HuH-7.5 (cell line): ENCODE measurements at regions not wholly inside any gene's neighbourhood (a gene's known extent, or its start where the extent isn't known, plus 50 kb on each side); places are given as distances from the start of the nearest gene placed in this dataset.

ENCODE experiments used
- DNase-seq: peaks from one replicate; pipeline ENCODE4 v3.0.0; 2011; ENCODE audit warnings: low spot score

- DNase-seq: no peak
These were observed 357.3 kb upstream of the SLC8A1 start for GRCh38 chr2:40809156-40809555.

- DNase-seq: no peak
These were observed 362.7 kb upstream of the SLC8A1 start for GRCh38 chr2:40814616-40815015.

GRCh38 chr2:40820319-40820718 lies 368.4 kb upstream of the SLC8A1 start:
- no peak for DNase-seq

- no peak for DNase-seq
These were observed 371.6 kb upstream of the SLC8A1 start for GRCh38 chr2:40823478-40823877.

DNA sequence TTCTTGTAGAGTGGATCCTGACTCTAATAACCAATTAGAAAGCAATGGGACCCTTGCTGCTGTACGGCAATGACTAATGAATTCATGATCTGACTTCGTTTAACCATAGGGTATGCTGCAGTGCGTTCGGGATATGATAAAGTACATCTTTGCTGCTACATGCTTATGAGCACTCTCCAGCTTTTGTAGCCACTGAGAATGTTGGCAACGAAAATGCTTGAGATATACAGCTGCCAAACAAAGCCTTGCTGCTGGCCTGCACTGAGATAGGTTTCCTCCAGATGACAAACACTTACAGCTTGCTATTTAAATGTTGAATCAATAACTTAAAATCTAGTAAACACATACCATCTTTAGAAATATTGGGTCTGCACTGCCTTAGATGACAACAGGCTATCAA lies 372.4 kb upstream of the SLC8A1 start:
- DNase-seq: no peak

DNA sequence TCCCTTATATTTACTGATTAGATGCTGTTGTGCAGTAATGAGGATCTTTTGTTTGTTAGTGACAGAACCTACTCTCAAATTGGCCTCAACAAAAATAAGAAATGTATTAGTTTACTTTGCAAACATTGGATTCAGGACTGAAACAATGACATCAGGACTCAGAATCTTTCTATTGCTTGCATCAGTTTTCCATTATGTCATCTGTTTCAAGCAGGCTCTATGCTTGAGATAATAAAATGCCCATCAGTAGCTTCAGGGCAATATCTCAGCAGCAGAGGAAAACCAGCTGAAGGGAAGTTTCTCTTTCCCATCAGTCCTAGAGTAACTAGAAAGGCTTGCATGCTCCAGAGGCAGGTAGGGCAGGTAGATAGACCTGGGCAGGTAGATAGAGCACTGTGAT lies 375.5 kb upstream of the SLC8A1 start:
- DNase-seq: no peak

DNA sequence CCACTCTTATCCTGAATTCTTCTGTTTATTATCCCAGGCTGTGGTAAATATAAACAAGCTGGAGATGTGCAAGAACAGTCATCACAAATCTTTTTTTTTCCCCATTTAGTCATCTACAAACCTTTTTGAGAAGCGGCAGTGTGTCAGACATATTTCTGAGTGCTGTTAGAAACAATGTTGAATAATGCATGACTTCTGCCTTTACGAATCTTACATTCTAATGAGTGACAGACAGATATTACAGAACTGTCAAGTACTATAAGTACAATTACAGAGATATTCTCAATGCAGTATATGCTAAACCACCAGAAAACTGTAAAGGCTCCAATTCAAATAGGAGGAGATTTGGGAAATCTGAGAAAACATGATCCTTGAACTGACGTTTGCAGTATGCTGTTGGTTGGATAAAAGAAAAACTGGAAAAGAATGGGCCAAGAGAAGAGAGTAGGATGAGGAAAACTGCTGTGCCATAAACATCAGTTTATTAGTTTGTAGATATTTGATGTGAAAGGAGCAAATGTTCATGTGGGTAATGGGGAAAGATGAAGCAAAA lies 379.5 kb upstream of the SLC8A1 start:
- DNase-seq: no peak

- no peak for DNase-seq
These were observed 390.0 kb upstream of the SLC8A1 start for GRCh38 chr2:40841856-40842255.

- no peak for DNase-seq
These were observed 392.7 kb upstream of the SLC8A1 start for GRCh38 chr2:40844353-40845277.

DNA sequence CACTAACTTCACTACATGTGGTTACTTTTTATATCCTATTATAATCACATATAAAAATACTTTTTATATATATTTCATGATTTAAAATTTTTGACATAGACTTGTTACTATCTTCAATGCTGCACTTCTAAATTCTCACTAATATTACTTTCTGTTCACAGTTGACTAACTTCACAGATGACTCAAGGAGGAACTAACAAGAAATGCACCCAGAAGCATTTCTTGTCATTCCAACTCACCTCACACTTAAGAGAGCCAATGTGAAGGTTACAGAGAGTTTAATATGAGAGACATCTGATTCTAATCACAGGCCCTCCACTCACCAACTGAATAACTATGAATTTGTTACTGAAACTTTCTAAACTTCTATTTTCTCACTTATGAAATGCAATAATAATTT lies 399.8 kb upstream of the SLC8A1 start:
- DNase-seq: no peak

GRCh38 chr2:40859617-40860016 lies 407.7 kb upstream of the SLC8A1 start:
- no peak for DNase-seq

DNA sequence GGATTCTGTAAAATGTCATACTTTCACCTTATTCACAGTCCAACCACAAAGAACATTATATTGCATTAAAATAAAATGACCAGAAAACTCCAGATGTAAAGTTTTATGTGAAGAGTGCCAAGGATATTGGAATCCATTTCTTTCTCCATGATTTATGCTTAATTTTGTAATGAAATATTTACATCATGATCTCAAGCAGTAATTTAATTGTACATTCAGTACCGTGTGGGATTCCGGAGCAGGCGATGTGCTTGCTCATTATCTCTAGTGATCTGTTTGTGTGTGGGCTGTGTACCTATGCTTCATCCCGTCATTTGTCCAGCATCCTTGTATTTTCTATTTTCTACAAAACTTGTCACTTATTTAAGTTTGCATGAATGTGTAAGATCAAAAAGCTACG lies 415.9 kb upstream of the SLC8A1 start:
- DNase-seq: no peak

GRCh38 chr2:40872580-40872979 lies 420.7 kb upstream of the SLC8A1 start:
- no peak for DNase-seq

- no peak for DNase-seq
These were observed 422.5 kb upstream of the SLC8A1 start for GRCh38 chr2:40874380-40874779.

DNA sequence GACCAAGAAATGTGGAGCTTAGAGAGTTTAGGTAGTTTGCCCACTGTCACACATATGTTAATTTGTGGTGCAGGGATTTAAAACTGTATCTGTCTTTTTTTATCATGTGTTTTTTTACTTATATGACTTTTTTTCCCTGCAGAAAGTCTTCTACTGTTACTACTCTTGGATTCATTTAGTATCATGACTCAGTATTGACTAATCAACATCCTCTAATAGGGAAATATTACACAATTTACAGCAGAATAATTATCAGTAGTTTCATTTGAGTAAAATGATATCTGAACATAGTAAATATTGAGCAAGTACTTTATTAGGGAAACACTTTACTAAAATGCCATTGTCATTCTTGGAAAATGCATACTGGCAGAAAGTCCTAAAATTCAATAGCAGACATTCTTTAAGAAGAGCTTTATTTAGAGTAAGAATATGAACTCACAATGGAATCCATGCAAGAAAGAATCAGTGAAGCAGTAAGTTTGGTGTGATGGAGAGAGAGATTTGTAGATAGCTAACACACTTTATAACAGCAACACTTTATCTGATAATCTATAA lies 425.9 kb upstream of the SLC8A1 start:
- DNase-seq: no peak

DNA sequence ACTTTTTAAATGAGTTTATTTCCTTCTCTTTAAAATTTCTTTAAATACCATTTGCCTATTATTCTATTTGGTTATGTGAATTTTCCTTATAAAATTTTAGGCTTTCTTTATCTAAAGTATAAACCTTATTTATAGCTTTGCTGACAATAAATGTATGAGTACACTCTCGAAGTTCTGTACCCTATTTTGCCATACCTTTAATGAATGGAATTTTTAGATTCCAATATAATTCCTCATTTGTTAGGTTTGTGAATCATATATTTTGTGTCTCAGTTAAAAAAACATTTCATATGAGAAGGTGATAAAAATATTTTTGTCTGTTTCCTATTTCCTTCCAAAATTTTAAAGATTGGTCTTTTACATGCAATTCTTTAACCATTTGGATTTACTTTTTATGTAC lies 427.4 kb upstream of the SLC8A1 start:
- no peak for DNase-seq

GRCh38 chr2:40886100-40886499 lies 434.2 kb upstream of the SLC8A1 start:
- no peak for DNase-seq

GRCh38 chr2:40886655-40887054 lies 434.8 kb upstream of the SLC8A1 start:
- DNase-seq: no peak

DNA sequence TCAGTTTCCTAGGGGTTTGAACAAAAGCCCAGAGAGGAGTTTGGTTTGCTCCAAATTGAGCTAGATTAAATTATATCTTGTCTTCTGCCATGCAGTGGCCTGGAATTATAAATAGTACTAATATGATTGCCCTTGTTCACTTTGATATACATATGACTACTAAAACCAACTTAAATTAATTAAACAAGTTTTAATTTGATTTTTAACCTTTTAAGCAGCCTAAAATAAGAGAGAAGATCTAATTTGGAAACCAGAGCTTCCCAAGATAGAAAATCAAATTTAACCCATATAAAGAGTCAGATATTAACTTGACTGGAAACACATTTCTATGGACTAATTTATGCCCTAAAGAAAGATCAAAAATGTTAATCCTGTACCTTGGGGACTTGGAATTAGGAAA lies 444.5 kb upstream of the SLC8A1 start:
- no peak for DNase-seq

DNA sequence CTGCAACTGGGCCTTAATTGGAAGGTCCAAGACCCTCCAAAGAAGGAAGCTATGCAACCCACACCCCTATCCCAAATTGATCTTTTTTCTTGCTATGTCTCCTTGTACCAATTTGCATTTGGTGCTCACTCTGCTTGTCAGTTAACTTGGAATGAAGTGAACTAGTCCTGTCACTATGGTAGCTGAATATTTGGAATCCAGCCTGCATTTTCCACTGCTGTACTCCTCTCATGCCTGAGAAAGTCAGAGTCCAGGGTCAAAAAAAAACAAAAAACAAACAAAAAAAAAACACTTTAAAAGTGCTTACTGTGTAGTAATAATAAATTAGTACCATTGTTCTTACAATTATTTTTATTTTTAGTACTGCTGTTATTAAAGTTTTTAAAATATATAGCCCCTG lies 462.8 kb upstream of the SLC8A1 start:
- DNase-seq: no peak

GRCh38 chr2:40915651-40916050 lies 463.8 kb upstream of the SLC8A1 start:
- no peak for DNase-seq

DNA sequence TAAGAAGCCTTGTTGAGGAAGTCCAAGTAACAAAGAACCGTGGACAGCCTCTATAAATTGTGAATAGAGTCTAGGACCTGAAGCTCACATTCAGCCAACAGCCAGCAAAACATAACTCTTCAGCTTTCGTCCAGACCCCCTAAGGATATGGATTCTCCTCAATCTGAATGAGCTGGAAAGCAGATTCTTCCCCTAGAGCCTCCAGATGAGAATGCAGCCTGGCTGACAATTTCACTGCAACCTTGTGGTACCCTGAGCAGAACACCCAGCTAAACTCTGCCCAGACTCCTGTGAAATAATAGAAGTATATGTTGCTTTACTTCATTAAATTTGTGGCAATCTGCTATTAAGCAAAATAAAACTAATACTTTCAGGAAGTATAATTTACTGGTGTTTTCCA lies 483.5 kb upstream of the SLC8A1 start:
- no peak for DNase-seq

GRCh38 chr2:40937284-40937683 lies 485.4 kb upstream of the SLC8A1 start:
- DNase-seq: no peak

GRCh38 chr2:40953341-40953740 lies 501.5 kb upstream of the SLC8A1 start:
- no peak for DNase-seq
